Transverse colon (tissue), 4 donors: ENCODE measurements at regions not wholly inside any gene's neighbourhood (a gene's known extent, or its start where the extent isn't known, plus 50 kb on each side); places are given as distances from the start of the nearest gene placed in this dataset.

Experiments
- CTCF ChIP-seq, 5 experiments: fragments of 200-600 bp in 3 of 5; fragments of 450-650 bp in 2 of 5; sonication (generic) in 3 of 5; IDR thresholded peaks; 1 replicate in 2 of 5; 2 replicates in 3 of 5; pipeline ENCODE4 v1.5.1; 2016 to 2017; ENCODE audit warnings: antibody characterized with exemption in 5 of 5, inconsistent platforms in 3 of 5, mild to moderate bottlenecking in 2 of 5, moderate library complexity in 1 of 5
- EP300 ChIP-seq: sonication (generic); formaldehyde crosslinking; IDR thresholded peaks from one replicate; pipeline ENCODE4 v1.6.1; 2017; ENCODE audit warnings: antibody characterized with exemption, low read depth
- POLR2AphosphoS5 ChIP-seq, 3 donors: sonication (generic); formaldehyde crosslinking; IDR thresholded peaks; one replicate each; pipeline ENCODE4 v1.6.1; 2016; ENCODE audit warnings: antibody characterized with exemption in 3 of 3

DNA sequence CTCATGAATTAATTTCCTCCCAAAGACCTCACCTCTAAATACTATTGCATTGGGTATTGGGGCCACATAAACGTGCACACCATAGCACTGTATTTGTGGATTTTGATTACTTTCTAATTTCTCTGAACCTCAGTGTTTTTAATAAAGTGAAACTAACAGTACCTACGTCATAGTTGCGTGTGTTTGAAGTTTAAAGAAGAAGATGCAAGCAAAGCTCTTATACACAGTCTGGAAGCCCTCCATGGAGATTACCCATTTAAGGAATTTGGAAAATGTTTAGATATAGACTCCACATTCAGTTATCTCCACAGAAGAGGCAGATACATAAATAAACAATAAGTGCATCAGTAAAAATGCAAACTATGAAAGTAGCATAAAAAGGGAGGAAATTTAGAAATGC, 581.1 kb upstream of the GBE1 start:
- TF ChIP-seq CTCF (IDR thresholded peaks at IDR 0.05), result no peak
- no peak for TF ChIP-seq EP300
- TF ChIP-seq POLR2AphosphoS5 (IDR thresholded peaks at IDR 0.05), result no peak
